Caco-2 (cell line): ENCODE measurements at regions not wholly inside any gene's neighbourhood (a gene's known extent, or its start where the extent isn't known, plus 50 kb on each side); places are given as distances from the start of the nearest gene placed in this dataset.

Experiments used
- BruUV-seq: library from RNA; stranded (reverse); fragments of 400-500 nt; replicated peaks from 2 replicates; lab custom pipeline; 2021; lab: Mats Ljungman, UMichigan
- CTCF ChIA-PET: fragments of 300-600 bp; sonication (Branson Sonifier 250); formaldehyde crosslinking; loops from one replicate; lab custom pipeline; 2022; ENCODE audit warnings: antibody characterized with exemption; lab: Charles Lee
- POLR2A ChIA-PET: fragments of 300-600 bp; sonication (Branson Sonifier 250); formaldehyde crosslinking; loops from one replicate; lab custom pipeline; 2022; ENCODE audit warnings: antibody characterized with exemption; lab: Charles Lee
- DNase-seq, 2 experiments: peaks; one replicate each; pipeline versions ENCODE4 v3.0.0 to v3.0.0-alpha.2; 2020 to 2022
- H3K27me3 ChIP-seq: replicated peaks from 2 replicates; pipeline ENCODE4 v1.6.0; 2011; ENCODE audit warnings: low read length; ENCODE audit not compliant: control insufficient read depth, insufficient read depth
- H3K36me3 ChIP-seq: 2 replicates; pipeline ENCODE4 v1.5.1; 2011; ENCODE audit warnings: low read length; ENCODE audit not compliant: control insufficient read depth, insufficient read depth
- H3K4me1 ChIP-seq: fragments of 250-450 bp; sonication (Bioruptor Pico); 2 replicates; pipeline ENCODE4 v1.5.1; 2020; ENCODE audit warnings: mild to moderate bottlenecking
- H3K4me3 ChIP-seq: 2 replicates; pipeline ENCODE4 v1.5.1; 2011; ENCODE audit warnings: low read depth, mild to moderate bottlenecking, control low read depth, low read length
- H3K9me3 ChIP-seq: fragments of 250-450 bp; sonication (Bioruptor Pico); 2 replicates; pipeline ENCODE4 v1.5.1; 2020; ENCODE audit warnings: mild to moderate bottlenecking, moderate library complexity
- H3K27ac Mint-ChIP-seq: one replicate; pipeline ENCODE4 v1.8.0; 2022; ENCODE audit warnings: mixed read lengths; ENCODE audit not compliant: unreplicated experiment
- H3K27me3 Mint-ChIP-seq: one replicate; pipeline ENCODE4 v1.8.0; 2022; ENCODE audit warnings: mixed read lengths; ENCODE audit not compliant: insufficient read depth, unreplicated experiment
- H3K36me3 Mint-ChIP-seq: one replicate; pipeline ENCODE4 v1.8.0; 2022; ENCODE audit warnings: mild to moderate bottlenecking, mixed read lengths; ENCODE audit not compliant: insufficient read depth, unreplicated experiment
- H3K4me1 Mint-ChIP-seq: one replicate; pipeline ENCODE4 v1.8.0; 2022; ENCODE audit warnings: low read depth, mixed read lengths; ENCODE audit not compliant: unreplicated experiment
- H3K4me3 Mint-ChIP-seq: one replicate; pipeline ENCODE4 v1.8.0; 2022; ENCODE audit warnings: mild to moderate bottlenecking, moderate library complexity, mixed read lengths; ENCODE audit not compliant: unreplicated experiment
- H3K9me3 Mint-ChIP-seq: one replicate; pipeline ENCODE4 v1.8.0; 2022; ENCODE audit warnings: mixed read lengths; ENCODE audit not compliant: unreplicated experiment
- CTCF ChIP-seq, 2 experiments: fragments of 200-600 bp in 1 of 2; IDR thresholded peaks; 1 replicate in 1 of 2; 2 replicates in 1 of 2; pipeline versions ENCODE4 v1.5.1 to v1.8.0; 2011 to 2022; ENCODE audit warnings: antibody characterized with exemption in 1 of 2, control low read depth in 1 of 2, inconsistent platforms in 1 of 2, low read depth in 1 of 2, low read length in 1 of 2, mild to moderate bottlenecking in 1 of 2, moderate library complexity in 1 of 2; ENCODE audit not compliant: insufficient read depth in 1 of 2, severe bottlenecking in 1 of 2, unreplicated experiment in 1 of 2
- intact Hi-C: fragments of 100-400 bp; cut with micrococcal nuclease; formaldehyde crosslinking; loops from one replicate; pipeline ENCODE4 v1.10.0; 2022; ENCODE audit not compliant: unreplicated experiment

GRCh38 chr11:128026596-128026995, 560.8 kb downstream of the ETS1 start:
- H3K27me3 ChIP-seq, result no peaks in the 10 kb centered on the region; the same call in 1 of the 2 replicates
- CTCF ChIA-PET, result no interaction called here
- intact Hi-C loops, result no loop called here
- no peaks in the 10 kb centered on the region for H3K4me1 ChIP-seq
- no peak overlapping the region for H3K4me3 ChIP-seq
- no peak for TF ChIP-seq CTCF (IDR thresholded peaks at IDR 0.05; ENCODE audit: insufficient read depth in 1 of 2, low read depth in 1 of 2, low read length in 1 of 2, severe bottlenecking in 1 of 2, unreplicated experiment in 1 of 2)
- Mint-ChIP-seq H3K27ac (no peak overlapping the region), H3K27me3 (peaks cover 14% of the 10 kb centered on the region), H3K4me1 (peaks cover 7% of the 10 kb centered on the region), H3K4me3 (no peak overlapping the region), H3K36me3 (no peaks in the 10 kb centered on the region), H3K9me3 (no peaks in the 10 kb centered on the region)
- BruUV-seq, result no TSS peak
- POLR2A ChIA-PET, result no interaction called here
- no peaks in the 10 kb centered on the region for H3K9me3 ChIP-seq
- DNase-seq, result no peak
- no peaks in the 10 kb centered on the region for H3K36me3 ChIP-seq

DNA sequence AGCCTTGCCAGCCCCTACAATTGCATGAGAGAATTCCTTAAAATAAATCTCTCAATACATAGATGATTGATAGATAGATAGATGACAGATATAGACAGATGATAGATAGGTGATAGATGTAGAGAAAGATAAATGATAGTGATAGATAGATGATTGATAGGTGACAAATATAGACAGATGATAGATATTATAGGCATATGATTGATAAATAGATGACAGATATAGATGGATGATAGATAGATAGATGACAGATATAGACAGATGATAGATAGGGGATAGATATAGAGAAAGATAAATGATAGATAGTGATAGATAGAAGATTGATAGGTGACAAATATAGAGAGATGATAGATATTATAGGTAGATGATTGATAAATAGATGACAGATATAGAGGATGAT, 564.6 kb downstream of the ETS1 start:
- no peaks in the 10 kb centered on the region for H3K4me1 Mint-ChIP-seq
- POLR2A ChIA-PET, result no interaction called here

DNA sequence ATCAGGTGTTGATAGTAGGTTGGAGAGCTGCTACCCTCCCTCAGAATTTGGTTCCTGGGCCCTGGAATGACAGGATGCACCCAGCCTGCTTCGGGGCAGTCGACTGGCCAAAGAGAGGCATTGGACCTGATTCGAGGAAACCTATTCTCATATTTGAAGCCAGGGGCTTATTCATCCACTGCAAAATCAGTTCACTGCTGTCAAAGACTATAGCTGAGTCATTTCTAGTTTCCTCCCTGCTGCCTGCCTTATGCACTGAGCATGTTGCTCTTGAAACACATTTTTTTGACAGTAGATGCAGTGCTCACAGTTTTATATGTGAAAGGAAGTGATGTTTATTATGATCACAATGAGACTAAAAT, 565.4 kb downstream of the ETS1 start:
- Histone ChIP-seq H3K4me3 (no peak overlapping the region), H3K4me1 (no peaks in the 10 kb centered on the region), H3K36me3 (no peaks in the 10 kb centered on the region), H3K27me3 (no peaks in the 10 kb centered on the region; the same call in 1 of the 2 replicates), H3K9me3 (no peaks in the 10 kb centered on the region)
- no peak for TF ChIP-seq CTCF (IDR thresholded peaks at IDR 0.05; ENCODE audit: insufficient read depth in 1 of 2, low read depth in 1 of 2, low read length in 1 of 2, severe bottlenecking in 1 of 2, unreplicated experiment in 1 of 2)
- Mint-ChIP-seq H3K9me3 (peaks cover 13% of the 10 kb centered on the region), H3K27me3 (peaks cover 10% of the 10 kb centered on the region), H3K4me3 (no peak overlapping the region), H3K4me1 (no peaks in the 10 kb centered on the region), H3K36me3 (no peaks in the 10 kb centered on the region), H3K27ac (no peak overlapping the region)
- ChIA-PET POLR2A (no interaction called here), CTCF (no interaction called here)
- BruUV-seq, result no TSS peak
- DNase-seq, result no peak
- intact Hi-C loops, result no loop called here

More for the DNA sequence above, 564.6 kb downstream of the ETS1 start:
- H3K4me3 Mint-ChIP-seq, result no peak overlapping the region
- Histone ChIP-seq H3K36me3 (no peaks in the 10 kb centered on the region), H3K4me3 (no peak overlapping the region), H3K27me3 (no peaks in the 10 kb centered on the region; the same call in 1 of the 2 replicates), H3K4me1 (no peaks in the 10 kb centered on the region), H3K9me3 (no peaks in the 10 kb centered on the region)
- no TSS peak for BruUV-seq
- CTCF ChIA-PET, result no interaction called here
- intact Hi-C loops, result no loop called here
- H3K27me3 Mint-ChIP-seq, result peaks cover 10% of the 10 kb centered on the region
- no peaks in the 10 kb centered on the region for H3K36me3 Mint-ChIP-seq
- no peak overlapping the region for H3K27ac Mint-ChIP-seq
- no peak for TF ChIP-seq CTCF (IDR thresholded peaks at IDR 0.05; ENCODE audit: insufficient read depth in 1 of 2, low read depth in 1 of 2, low read length in 1 of 2, severe bottlenecking in 1 of 2, unreplicated experiment in 1 of 2)
- no peak for DNase-seq
- H3K9me3 Mint-ChIP-seq, result peaks cover 10% of the 10 kb centered on the region
